GM21360 (cell line): ENCODE measurements at regions not wholly inside any gene's neighbourhood (a gene's known extent, or its start where the extent isn't known, plus 50 kb on each side); places are given as distances from the start of the nearest gene placed in this dataset.
"Not testable (repeated sequence)": the region's sequence is repeated elsewhere in the genome, so short reads cannot be mapped to it uniquely, and the experiment has no call there.

Source experiments
- ATAC-seq: cut with Tn5 transposase; IDR thresholded peaks from one replicate; pipeline ENCODE4 v1.9.1; 2021; ENCODE audit warnings: mild to moderate bottlenecking, moderate library complexity; ENCODE audit not compliant: unreplicated experiment

GRCh38 chr13:33410619-33411018 lies 125.1 kb upstream of the STARD13 start:
- no peak for ATAC-seq

- ATAC-seq = no peak
These were observed 125.8 kb upstream of the STARD13 start for GRCh38 chr13:33411312-33411711.

GRCh38 chr13:33415822-33416221 lies 130.3 kb upstream of the STARD13 start:
- ATAC-seq = no peak

GRCh38 chr13:33418224-33418953 lies 132.8 kb upstream of the STARD13 start:
- ATAC-seq = not testable (repeated sequence)

- not testable (repeated sequence) for ATAC-seq
These were observed 134.6 kb upstream of the STARD13 start for GRCh38 chr13:33420117-33420516.

- ATAC-seq = no peak
These were observed 140.6 kb upstream of the STARD13 start for GRCh38 chr13:33426131-33426530.

- ATAC-seq = no peak
These were observed 147.8 kb upstream of the STARD13 start for GRCh38 chr13:33433316-33433715.

- ATAC-seq = no peak
These were observed 149.1 kb upstream of the STARD13 start for GRCh38 chr13:33434676-33435075.

GRCh38 chr13:33435207-33435606 lies 149.7 kb upstream of the STARD13 start:
- no peak for ATAC-seq

- no peak for ATAC-seq
These were observed 153.4 kb upstream of the STARD13 start for GRCh38 chr13:33438918-33439317.

GRCh38 chr13:33441015-33441414 lies 155.5 kb upstream of the STARD13 start:
- no peak for ATAC-seq

GRCh38 chr13:33445024-33445423 lies 159.5 kb upstream of the STARD13 start:
- no peak for ATAC-seq

GRCh38 chr13:33445476-33445875 lies 159.9 kb upstream of the STARD13 start:
- no peak for ATAC-seq

- no peak for ATAC-seq
These were observed 161.5 kb upstream of the STARD13 start for GRCh38 chr13:33446821-33447725.

GRCh38 chr13:33448889-33449288 lies 163.3 kb upstream of the STARD13 start:
- no peak for ATAC-seq

GRCh38 chr13:33450956-33451709 lies 165.6 kb upstream of the STARD13 start:
- no peak for ATAC-seq

GRCh38 chr13:33452873-33453517 lies 167.4 kb upstream of the STARD13 start:
- no peak for ATAC-seq

- no peak for ATAC-seq
These were observed 168.4 kb upstream of the STARD13 start for GRCh38 chr13:33453936-33454335.

- no peak for ATAC-seq
These were observed 169.5 kb upstream of the STARD13 start for GRCh38 chr13:33454844-33455705.

- no peak for ATAC-seq
These were observed 174.1 kb upstream of the STARD13 start for GRCh38 chr13:33459702-33460101.
